ENCODE measurements at regions not wholly inside any gene's neighbourhood (a gene's known extent, or its start where the extent isn't known, plus 50 kb on each side); places are given as distances from the start of the nearest gene placed in this dataset.

GRCh38 chr9:99411479-99412115 is 189.5 kb downstream of the SEC61B start:
- TF ChIP-seq POLR2A (IDR thresholded peaks at IDR 0.05; ENCODE audit: low read depth, low read length) (no peak), POLR2AphosphoS5 (IDR thresholded peaks at IDR 0.05; ENCODE audit: low read depth, low read length) (no peak), TAF1 (IDR thresholded peaks at IDR 0.05; ENCODE audit: borderline replicate concordance, low read depth, low read length) (no peak)
